ENCODE measurements at regions not wholly inside any gene's neighbourhood (a gene's known extent, or its start where the extent isn't known, plus 50 kb on each side); places are given as distances from the start of the nearest gene placed in this dataset.
"Not testable (repeated sequence)": the region's sequence is repeated elsewhere in the genome, so short reads cannot be mapped to it uniquely, and the experiment has no call there.

- no peak overlapping the region for H3K4me3 ChIP-seq
- WGBS, result 50% methylated on average over 2 of the region's 2 CpGs
- intact Hi-C loops (cut with DNase I), result no loop called here
These were observed 97.9 kb downstream of the TMEM168 start for GRCh38 chr7:112692333-112692732.

GRCh38 chr7:112697211-112697610 lies 93.0 kb downstream of the TMEM168 start:
- H3K36me3 ChIP-seq; H3K27ac ChIP-seq (replicated peaks in 1 of 4); H3K27me3 ChIP-seq; DNase-seq (ENCODE audit: extremely low spot score); intact Hi-C loops (cut with DNase I); H3K4me3 ChIP-seq; H3K4me1 ChIP-seq: not testable (repeated sequence)
- H3K9me3 ChIP-seq, result peaks cover 0 to 14% (median 4%) of the 10 kb centered on the region in 4 donors
- 100% methylated on average over 18 of the region's 30 CpGs for WGBS

More at GRCh38 chr7:112692333-112692732, 97.9 kb downstream of the TMEM168 start:
- no peak for TF ChIP-seq POLR2AphosphoS5 (IDR thresholded peaks at IDR 0.05)
- TF ChIP-seq CTCF (IDR thresholded peaks at IDR 0.05), result no peak
- TF ChIP-seq POLR2A (IDR thresholded peaks at IDR 0.05; ENCODE audit: low read depth), result no peak
- TF ChIP-seq EP300 (IDR thresholded peaks at IDR 0.05), result no peak
- Histone ChIP-seq H3K36me3 (no peaks in the 10 kb centered on the region), H3K4me1 (no peaks in the 10 kb centered on the region), H3K27ac (replicated peaks in 1 of 4) (no peak overlapping the region), H3K27me3 (no peaks in the 10 kb centered on the region), H3K9me3 (peaks cover 0 to 14% (median 6%) of the 10 kb centered on the region in 4 donors)
- no peak for DNase-seq (ENCODE audit: extremely low spot score)

GRCh38 chr7:112699725-112700513 lies 90.3 kb downstream of the TMEM168 start:
- Histone ChIP-seq H3K36me3 (no peaks in the 10 kb centered on the region), H3K4me1 (no peaks in the 10 kb centered on the region), H3K9me3 (no peaks in the 10 kb centered on the region), H3K4me3 (no peak overlapping the region), H3K27ac (replicated peaks in 1 of 4) (no peak overlapping the region), H3K27me3 (no peaks in the 10 kb centered on the region)
- TF ChIP-seq POLR2A (IDR thresholded peaks at IDR 0.05; ENCODE audit: low read depth) (no peak), POLR2AphosphoS5 (IDR thresholded peaks at IDR 0.05) (no peak), CTCF (IDR thresholded peaks at IDR 0.05) (no peak), EP300 (IDR thresholded peaks at IDR 0.05) (no peak)
- no peak for DNase-seq (ENCODE audit: extremely low spot score)
- intact Hi-C loops (cut with DNase I), result no loop called here
- WGBS, result 66% methylated on average over 4 of the region's 4 CpGs

GRCh38 chr7:112701456-112701855 lies 88.7 kb downstream of the TMEM168 start:
- TF ChIP-seq EP300 (IDR thresholded peaks at IDR 0.05), result no peak
- TF ChIP-seq POLR2A (IDR thresholded peaks at IDR 0.05; ENCODE audit: low read depth), result no peak
- TF ChIP-seq POLR2AphosphoS5 (IDR thresholded peaks at IDR 0.05), result no peak
- TF ChIP-seq CTCF (IDR thresholded peaks at IDR 0.05), result no peak
- Histone ChIP-seq H3K27me3 (no peaks in the 10 kb centered on the region), H3K36me3 (no peaks in the 10 kb centered on the region), H3K4me1 (no peaks in the 10 kb centered on the region), H3K9me3 (no peaks in the 10 kb centered on the region), H3K4me3 (no peak overlapping the region), H3K27ac (replicated peaks in 1 of 4) (no peak overlapping the region)
- WGBS, result 84% methylated on average over 3 of the region's 3 CpGs
- DNase-seq (ENCODE audit: extremely low spot score), result no peak
- intact Hi-C loops (cut with DNase I), result no loop called here

- no peaks in the 10 kb centered on the region for H3K36me3 ChIP-seq
- H3K4me3 ChIP-seq, result no peak overlapping the region
- no peak overlapping the region for H3K27ac ChIP-seq (replicated peaks in 1 of 4)
- no peaks in the 10 kb centered on the region for H3K27me3 ChIP-seq
- no peaks in the 10 kb centered on the region for H3K4me1 ChIP-seq
- intact Hi-C loops (cut with DNase I), result no loop called here
- TF ChIP-seq CTCF (IDR thresholded peaks at IDR 0.05), result no peak
- TF ChIP-seq EP300 (IDR thresholded peaks at IDR 0.05), result no peak
- TF ChIP-seq POLR2AphosphoS5 (IDR thresholded peaks at IDR 0.05), result no peak
- TF ChIP-seq POLR2A (IDR thresholded peaks at IDR 0.05; ENCODE audit: low read depth), result no peak
- DNase-seq (ENCODE audit: extremely low spot score), result no peak
- 68% methylated on average over 2 of the region's 2 CpGs for WGBS
- no peaks in the 10 kb centered on the region for H3K9me3 ChIP-seq
These were observed 82.5 kb downstream of the TMEM168 start for GRCh38 chr7:112707655-112708054.
